Right lobe of liver (tissue), 4 donors: ENCODE measurements at regions not wholly inside any gene's neighbourhood (a gene's known extent, or its start where the extent isn't known, plus 50 kb on each side); places are given as distances from the start of the nearest gene placed in this dataset.

Source experiments
- CTCF ChIP-seq, 4 donors: fragments of 200-600 bp in 3 of 4; fragments of 450-650 bp in 1 of 4; IDR thresholded peaks; one replicate each; pipeline versions ENCODE4 v1.5.1 to v1.8.0; 2016 to 2022; ENCODE audit warnings: antibody characterized with exemption in 4 of 4, mild to moderate bottlenecking in 2 of 4
- POLR2A ChIP-seq: fragments of 450-650 bp; IDR thresholded peaks from one replicate; pipeline ENCODE4 v1.6.1; 2017; ENCODE audit warnings: antibody characterized with exemption, mild to moderate bottlenecking
- donor health status: DM: no; HTN: no; CAD: no.
- donor health status: DM: no; HTN: no; CAD: no.
- donor health status: DM: no; HTN: yes; CAD: no.

GRCh38 chr4:17024425-17024824 is 126.0 kb upstream of the LDB2 start:
- TF ChIP-seq CTCF (IDR thresholded peaks at IDR 0.05) (no peak), POLR2A (no peak)
